GM03348 (cell line): ENCODE measurements at regions not wholly inside any gene's neighbourhood (a gene's known extent, or its start where the extent isn't known, plus 50 kb on each side); places are given as distances from the start of the nearest gene placed in this dataset.
A peak's percentile ranks its signal among the peaks of the same experiment; 100 is the strongest.

Experiments used
- DNase-seq: peaks from one replicate; pipeline ENCODE4 v3.0.0; 2012; ENCODE audit warnings: low spot score

GRCh38 chr14:98494582-98494981 lies 777.4 kb downstream of the BCL11B start:
- peak; percentile 14 for DNase-seq

- no peak for DNase-seq
Measured at GRCh38 chr14:98498019-98498885, 773.7 kb downstream of the BCL11B start.

GRCh38 chr14:98501335-98501734 lies 770.7 kb downstream of the BCL11B start:
- no peak for DNase-seq

DNA sequence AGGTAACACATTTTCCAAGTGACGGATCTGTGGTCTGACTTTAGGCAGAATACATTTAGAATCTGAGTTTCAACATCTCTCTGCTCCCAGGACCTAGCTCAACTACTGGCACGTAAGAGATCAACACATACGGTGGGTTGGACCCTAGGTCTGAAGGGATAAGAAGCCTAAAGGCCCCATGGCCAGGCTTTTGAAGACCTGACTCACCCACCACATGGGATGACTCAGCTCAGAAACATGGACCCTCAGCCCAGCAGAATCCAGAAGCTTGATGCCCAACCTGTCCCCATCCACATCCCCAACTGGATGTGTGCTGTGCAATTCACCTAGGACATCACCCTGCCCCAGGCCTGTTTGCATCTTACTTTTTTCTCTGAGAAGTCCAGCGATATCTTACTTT lies 770.2 kb downstream of the BCL11B start:
- DNase-seq: no peak

DNA sequence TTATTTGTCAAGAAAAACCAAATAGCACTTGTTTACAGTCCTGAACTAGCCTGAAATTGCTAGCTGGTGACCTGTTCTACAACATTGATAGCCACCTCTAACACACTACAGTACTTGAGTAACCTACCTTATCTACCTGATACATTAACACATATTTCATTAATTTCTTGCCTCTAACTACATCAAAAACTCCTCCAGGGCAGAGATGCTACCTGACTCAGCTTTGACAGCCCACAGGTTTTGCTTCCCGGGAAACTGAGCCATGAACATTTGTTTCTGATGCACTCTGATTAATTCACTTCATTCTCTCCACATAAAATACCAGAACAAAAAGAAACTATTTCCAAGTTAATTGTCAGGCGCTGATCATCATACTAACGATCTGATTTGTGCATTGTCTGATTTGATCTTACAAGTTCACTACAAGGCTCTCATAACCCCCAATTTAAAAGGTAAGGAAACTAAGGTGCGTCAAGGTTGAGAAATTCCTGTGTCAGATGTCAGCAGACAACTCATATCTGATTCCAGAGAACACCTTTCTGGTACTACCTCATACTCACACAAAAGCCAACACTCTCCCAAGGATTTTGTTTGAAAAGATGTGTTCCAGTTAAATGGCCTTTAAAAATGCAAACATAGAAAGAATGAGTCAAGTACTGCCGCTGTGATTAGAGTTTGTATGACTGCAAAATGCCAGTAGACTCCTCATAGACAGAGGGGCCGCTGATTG lies 768.7 kb downstream of the BCL11B start:
- DNase-seq: no peak

GRCh38 chr14:98507264-98507663 lies 764.7 kb downstream of the BCL11B start:
- DNase-seq: no peak

DNA sequence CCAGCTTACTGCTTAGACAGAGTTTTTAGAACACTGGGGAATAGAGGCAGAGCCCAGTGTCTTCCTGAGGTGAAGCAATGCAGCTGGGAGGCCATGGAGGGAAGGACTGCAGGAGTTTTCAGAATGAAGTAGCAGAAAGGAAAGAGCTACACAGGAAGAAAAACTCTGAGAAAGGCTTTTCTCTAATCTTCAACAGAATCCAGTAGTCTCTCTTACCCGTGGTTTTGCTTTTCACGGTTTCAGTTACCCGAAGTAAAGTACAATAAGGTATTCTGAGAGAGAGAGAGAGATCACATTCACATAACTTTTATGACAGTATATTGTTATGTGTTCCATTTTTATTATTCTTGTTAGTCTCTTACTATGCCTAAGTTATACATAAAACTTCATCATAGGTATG lies 761.6 kb downstream of the BCL11B start:
- no peak for DNase-seq

GRCh38 chr14:98512501-98513251 lies 759.3 kb downstream of the BCL11B start:
- DNase-seq: no peak

DNA sequence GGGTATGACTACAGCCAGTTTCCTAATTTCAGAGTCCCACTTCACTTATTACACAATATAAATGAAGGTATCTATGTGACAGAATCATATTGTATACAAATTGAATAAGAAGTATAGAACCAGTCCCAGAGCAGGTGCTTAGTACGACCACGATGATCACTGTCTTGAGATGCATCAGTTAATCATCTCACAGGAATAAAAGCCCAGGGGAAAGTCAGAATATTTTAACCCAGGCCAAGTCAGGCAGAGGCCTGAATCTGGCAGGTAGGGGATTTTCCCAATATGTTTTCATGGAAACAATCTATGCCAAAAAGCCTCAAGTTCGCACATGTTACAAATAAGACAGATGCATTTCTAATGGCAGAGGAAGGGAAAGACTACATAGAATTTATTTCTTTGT lies 758.4 kb downstream of the BCL11B start:
- DNase-seq: no peak

GRCh38 chr14:98514016-98514415 lies 758.0 kb downstream of the BCL11B start:
- no peak for DNase-seq

DNA sequence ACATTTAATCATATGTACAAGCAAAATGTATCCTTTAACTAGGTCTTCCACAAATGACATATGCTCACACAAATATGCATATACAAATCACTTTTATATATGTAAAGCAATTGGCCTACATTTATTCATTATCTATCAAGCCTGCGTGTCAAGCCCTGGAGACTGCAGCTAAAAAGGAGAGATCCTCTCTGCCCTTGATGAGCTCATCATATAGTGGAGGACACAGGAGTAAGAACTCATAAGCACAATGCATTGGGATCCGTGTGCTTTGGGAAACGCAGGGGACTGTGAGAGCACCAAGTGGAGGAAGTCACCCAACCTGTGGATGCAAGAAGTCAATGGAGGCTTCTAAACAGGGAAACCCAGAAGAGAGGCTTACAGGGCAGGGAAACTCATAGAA lies 735.7 kb downstream of the BCL11B start:
- DNase-seq: no peak

DNA sequence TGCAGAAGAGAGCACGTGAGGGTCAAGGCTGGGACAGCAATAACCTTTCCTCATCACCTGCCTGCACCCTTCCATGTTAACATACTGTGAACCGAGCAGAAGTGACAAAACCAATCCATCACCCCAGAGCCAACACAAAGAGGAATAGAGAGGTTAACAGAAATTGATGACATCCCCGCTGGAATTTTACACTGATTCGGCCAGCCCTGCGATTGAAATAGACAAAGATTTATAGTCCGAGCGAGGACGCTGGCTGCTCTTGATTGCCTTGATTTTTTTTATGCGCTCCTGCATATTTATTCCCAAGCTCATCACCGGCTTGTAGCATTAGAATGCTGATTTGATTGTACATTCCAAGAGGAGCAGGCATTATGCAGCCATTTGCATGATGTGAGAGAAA lies 729.7 kb downstream of the BCL11B start:
- no peak for DNase-seq

GRCh38 chr14:98543074-98543473 lies 728.9 kb downstream of the BCL11B start:
- DNase-seq: no peak

DNA sequence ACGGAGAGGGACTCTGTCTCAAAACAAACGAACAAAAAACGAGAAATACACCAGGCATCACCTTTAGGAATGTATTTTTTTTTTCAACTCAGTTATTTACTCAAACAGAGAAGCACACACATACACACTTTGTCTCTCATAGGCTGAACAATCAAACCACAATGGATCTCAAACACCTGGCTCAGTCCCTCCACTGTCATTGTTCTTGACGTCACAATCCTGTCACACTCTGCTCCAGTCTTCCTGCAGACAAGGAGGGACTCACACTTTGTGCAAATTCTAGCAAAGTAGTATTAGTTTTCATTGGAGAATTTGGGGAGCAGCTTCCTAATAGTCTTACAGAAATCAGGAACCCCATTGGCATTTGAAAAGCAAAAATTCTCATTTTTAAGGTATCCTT lies 727.8 kb downstream of the BCL11B start:
- DNase-seq: no peak

- DNase-seq: no peak
Measured at GRCh38 chr14:98545181-98545580, 726.8 kb downstream of the BCL11B start.

DNA sequence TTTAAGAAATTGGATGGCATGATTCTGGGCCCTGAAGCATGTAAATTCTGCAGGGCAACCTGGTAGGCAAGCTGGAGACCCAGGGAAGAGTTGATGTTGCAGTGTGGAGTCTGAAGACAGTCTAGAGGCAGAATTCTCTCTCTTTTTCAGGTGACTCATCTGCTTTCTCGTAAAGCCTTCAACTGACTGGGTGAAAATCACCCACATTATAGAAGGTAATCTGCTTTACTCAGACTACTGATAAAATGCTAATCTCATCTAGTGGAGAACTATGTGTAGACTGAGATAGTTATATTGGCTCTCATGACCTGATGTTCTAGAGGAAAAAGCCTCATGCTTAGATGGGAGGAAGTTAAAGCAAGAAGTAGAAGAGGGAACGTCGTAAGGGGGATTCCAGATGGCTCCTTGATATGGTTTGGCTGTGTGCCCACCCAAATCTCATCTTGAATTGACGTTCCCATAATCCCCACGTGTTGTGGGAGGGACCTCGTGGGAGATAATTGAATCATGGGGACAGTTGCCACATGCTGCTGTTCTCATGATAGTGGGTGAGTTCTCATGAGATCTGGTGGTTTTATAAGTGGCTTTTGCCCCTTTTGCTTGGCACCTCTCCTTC lies 723.8 kb downstream of the BCL11B start:
- DNase-seq: no peak

DNA sequence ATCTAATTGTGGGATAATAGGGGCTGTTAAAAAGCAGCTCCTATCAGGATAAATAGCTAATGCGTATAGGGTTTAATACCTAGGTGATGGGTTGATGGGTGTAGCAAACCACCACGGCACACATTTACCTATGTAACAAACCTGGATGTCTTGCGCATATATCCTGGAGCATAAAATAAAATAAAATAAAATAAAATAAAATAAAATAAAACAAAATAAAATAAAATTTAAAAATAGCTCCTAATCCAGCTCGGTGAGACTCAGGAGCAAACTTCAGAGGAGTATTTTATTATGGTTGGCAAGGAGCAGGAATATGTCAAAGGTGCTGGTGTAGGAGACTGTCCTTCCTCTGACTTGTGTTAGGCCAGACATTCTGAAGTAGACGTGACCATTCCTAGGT lies 721.0 kb downstream of the BCL11B start:
- no peak for DNase-seq

GRCh38 chr14:98555440-98555839 lies 716.6 kb downstream of the BCL11B start:
- no peak for DNase-seq

DNA sequence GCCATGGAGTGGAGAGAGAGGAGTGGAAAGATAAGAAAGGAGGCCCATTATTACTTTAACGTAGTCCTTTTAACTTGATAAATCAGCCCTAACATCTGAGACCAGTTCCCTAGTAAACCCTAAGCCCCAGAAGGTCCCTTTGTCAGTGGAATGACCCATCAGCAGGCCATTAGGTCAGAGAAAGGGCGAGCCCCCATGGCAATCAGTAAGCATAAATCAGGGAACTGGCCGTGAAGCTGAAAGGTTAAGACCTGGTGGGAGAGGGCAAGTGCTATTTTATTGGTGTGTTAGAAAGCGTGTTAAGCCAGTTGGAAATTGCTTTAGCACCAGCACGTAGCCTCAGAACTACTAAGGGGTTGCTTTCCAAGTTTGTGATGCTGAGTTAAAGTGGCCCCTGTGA lies 708.0 kb downstream of the BCL11B start:
- DNase-seq: no peak

DNA sequence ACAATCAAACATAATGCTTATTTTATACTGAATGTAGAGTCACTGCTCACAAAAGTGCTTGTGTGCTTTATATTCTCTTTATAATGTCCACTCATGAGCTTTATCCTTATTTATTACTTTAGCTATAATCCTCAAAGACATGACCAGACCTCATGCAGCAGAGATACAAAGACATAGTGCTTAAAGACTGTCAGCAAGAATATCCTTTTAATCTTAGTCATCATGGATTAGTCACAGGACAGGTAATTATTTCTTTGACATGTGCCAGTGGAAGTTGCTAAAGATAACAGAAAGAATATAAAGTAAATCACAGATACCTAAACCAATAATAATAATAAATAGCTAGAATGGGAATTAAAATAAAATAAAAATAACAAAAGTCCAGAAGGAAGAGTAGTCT lies 707.5 kb downstream of the BCL11B start:
- no peak for DNase-seq

DNA sequence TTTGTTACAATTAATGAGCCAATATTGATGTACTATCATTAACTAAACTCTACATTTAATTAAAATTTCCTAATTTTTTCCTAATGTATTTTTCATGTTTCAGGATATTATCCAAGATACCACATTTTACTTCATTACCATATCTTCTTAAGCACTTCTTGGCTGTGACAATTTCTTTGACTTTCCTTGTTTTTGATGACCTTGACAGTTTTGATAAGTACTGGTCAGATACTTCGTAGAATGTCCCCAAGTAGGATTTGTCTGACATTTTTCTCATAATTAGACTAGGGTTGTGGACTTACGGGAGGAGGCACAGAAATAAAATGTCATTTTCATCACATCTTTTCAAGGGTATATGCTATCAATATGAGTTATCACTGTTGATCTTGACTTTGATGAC lies 700.9 kb downstream of the BCL11B start:
- no peak for DNase-seq

DNA sequence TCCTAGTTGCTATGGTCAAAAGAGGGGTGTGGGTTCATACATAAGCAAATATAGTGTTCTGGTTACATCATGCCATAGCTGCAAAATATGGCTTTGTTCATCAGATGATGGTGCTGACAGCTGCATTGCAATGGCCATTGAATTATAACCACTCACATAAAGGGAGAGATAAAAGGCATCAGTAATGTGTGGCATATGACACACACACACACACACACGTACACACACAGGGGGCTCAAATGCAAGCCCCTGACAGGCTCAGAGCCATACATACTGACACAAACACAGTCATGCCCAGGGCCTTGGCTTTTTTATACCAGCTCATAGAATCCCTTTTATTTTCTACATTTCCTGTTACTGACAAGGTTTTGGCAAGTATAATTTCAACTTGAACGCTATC lies 698.9 kb downstream of the BCL11B start:
- no peak for DNase-seq
